HG02943 (cell line): ENCODE measurements at regions not wholly inside any gene's neighbourhood (a gene's known extent, or its start where the extent isn't known, plus 50 kb on each side); places are given as distances from the start of the nearest gene placed in this dataset.

ENCODE experiments used
- ATAC-seq: cut with Tn5 transposase; IDR thresholded peaks from one replicate; pipeline ENCODE4 v1.9.1; 2021; ENCODE audit warnings: mild to moderate bottlenecking, low read depth, moderate library complexity; ENCODE audit not compliant: unreplicated experiment

- peak; percentile 89 for ATAC-seq
These were observed 164.9 kb downstream of the DHX15 start for GRCh38 chr4:24419181-24420034.

- ATAC-seq = no peak
These were observed 167.1 kb downstream of the DHX15 start for GRCh38 chr4:24417206-24417605.

GRCh38 chr4:24416293-24416692 lies 168.1 kb downstream of the DHX15 start:
- no peak for ATAC-seq

- no peak for ATAC-seq
These were observed 171.0 kb downstream of the DHX15 start for GRCh38 chr4:24413311-24413784.

- ATAC-seq = no peak
These were observed 172.5 kb downstream of the DHX15 start for GRCh38 chr4:24411806-24412205.

GRCh38 chr4:24411299-24411698 lies 173.1 kb downstream of the DHX15 start:
- ATAC-seq = no peak

GRCh38 chr4:24408640-24409039 lies 175.7 kb downstream of the DHX15 start:
- ATAC-seq = no peak

GRCh38 chr4:24405926-24406325 lies 178.4 kb downstream of the DHX15 start:
- ATAC-seq = no peak

GRCh38 chr4:24405341-24405740 lies 179.0 kb downstream of the DHX15 start:
- ATAC-seq = no peak

- ATAC-seq = no peak
These were observed 180.1 kb downstream of the DHX15 start for GRCh38 chr4:24404281-24404680.

GRCh38 chr4:24403265-24403664 lies 181.1 kb downstream of the DHX15 start:
- no peak for ATAC-seq

- ATAC-seq = no peak
These were observed 183.8 kb downstream of the DHX15 start for GRCh38 chr4:24400537-24400936.

- no peak for ATAC-seq
These were observed 187.4 kb downstream of the DHX15 start for GRCh38 chr4:24396988-24397387.

- no peak for ATAC-seq
These were observed 188.4 kb downstream of the DHX15 start for GRCh38 chr4:24395937-24396336.

GRCh38 chr4:24394041-24394440 lies 190.3 kb downstream of the DHX15 start:
- no peak for ATAC-seq

- no peak for ATAC-seq
These were observed 191.7 kb downstream of the DHX15 start for GRCh38 chr4:24392613-24393012.

GRCh38 chr4:24382381-24382780 lies 202.0 kb downstream of the DHX15 start:
- peak; percentile 89 for ATAC-seq

GRCh38 chr4:24380957-24381665 lies 203.2 kb downstream of the DHX15 start:
- no peak for ATAC-seq

GRCh38 chr4:24373704-24374103 lies 210.7 kb downstream of the DHX15 start:
- ATAC-seq = no peak

- no peak for ATAC-seq
These were observed 211.5 kb downstream of the DHX15 start for GRCh38 chr4:24372881-24373280.

- ATAC-seq = no peak
These were observed 212.0 kb downstream of the DHX15 start for GRCh38 chr4:24372341-24372740.

GRCh38 chr4:24370421-24370820 lies 213.9 kb downstream of the DHX15 start:
- no peak for ATAC-seq
